Cardiac fibroblast (primary cell): ENCODE measurements at regions not wholly inside any gene's neighbourhood (a gene's known extent, or its start where the extent isn't known, plus 50 kb on each side); places are given as distances from the start of the nearest gene placed in this dataset.

Experiments used
- DNase-seq, 2 donors: peaks; one replicate each; pipeline versions ENCODE4 v3.0.0 to v3.0.0-alpha.2; 2010; ENCODE audit warnings: low read depth in 2 of 2
- H3K4me3 ChIP-seq, 2 donors: replicated peaks in 1 of 2; 1 replicate in 1 of 2; 2 replicates in 1 of 2; pipeline ENCODE4 v1.5.1; 2011; ENCODE audit warnings: low read depth in 2 of 2, low read length in 2 of 2, mild to moderate bottlenecking in 2 of 2, moderate library complexity in 1 of 2
- CTCF ChIP-seq: IDR thresholded peaks from one replicate; pipeline ENCODE4 v1.5.1; 2011; ENCODE audit warnings: low read depth, mild to moderate bottlenecking, low read length, inconsistent platforms

DNA sequence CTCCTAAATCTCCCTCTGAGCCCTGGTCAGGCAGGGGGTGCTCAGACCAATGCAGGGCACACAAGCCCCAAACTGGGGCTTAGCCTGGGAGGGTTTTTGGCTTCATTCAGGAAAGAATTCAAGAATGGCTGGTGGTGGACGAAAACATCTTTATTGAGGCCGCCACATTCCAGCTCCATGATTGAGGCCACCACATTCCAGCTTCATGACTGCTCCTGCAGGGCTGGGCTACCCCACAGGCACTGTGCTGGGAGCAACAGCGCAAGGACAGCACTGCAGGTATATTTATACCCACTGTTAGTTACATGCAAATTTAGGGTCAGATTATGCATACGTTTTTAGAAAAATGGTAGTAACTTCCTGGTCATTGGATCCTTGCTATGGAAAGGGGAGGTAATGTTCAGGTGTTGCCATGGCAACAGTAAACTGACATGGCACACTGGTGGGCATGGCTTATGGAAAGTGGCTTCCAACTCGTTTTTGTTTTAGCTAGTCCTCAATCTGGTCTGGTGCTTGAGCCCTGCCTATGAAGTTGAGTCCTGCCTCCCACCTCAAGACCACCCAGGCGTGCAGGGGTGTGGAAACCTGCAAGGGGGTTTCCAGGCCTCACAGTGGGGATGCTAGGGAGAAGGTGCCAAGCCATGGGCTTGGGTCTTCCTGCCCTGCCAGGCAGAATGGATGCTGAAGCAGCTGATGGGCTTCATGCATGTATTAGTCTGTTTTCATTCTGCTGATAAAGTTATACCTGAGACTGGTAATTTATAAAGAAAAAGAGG is 348.7 kb upstream of the AJAP1 start:
- DNase-seq: no peak
- no peak for TF ChIP-seq CTCF
- H3K4me3 ChIP-seq: no peak overlapping the region

- no peak overlapping the region for H3K4me3 ChIP-seq
- no peak for DNase-seq
- no peak for TF ChIP-seq CTCF
Observed at GRCh38 chr1:4306559-4307467, 347.6 kb upstream of the AJAP1 start.

GRCh38 chr1:4307468-4307845 is 347.0 kb upstream of the AJAP1 start:
- no peak overlapping the region for H3K4me3 ChIP-seq
- no peak for TF ChIP-seq CTCF
- no peak for DNase-seq

- no peak for TF ChIP-seq CTCF
- DNase-seq: no peak
- H3K4me3 ChIP-seq: no peak overlapping the region
Observed at GRCh38 chr1:4307911-4308545, 346.4 kb upstream of the AJAP1 start.

DNA sequence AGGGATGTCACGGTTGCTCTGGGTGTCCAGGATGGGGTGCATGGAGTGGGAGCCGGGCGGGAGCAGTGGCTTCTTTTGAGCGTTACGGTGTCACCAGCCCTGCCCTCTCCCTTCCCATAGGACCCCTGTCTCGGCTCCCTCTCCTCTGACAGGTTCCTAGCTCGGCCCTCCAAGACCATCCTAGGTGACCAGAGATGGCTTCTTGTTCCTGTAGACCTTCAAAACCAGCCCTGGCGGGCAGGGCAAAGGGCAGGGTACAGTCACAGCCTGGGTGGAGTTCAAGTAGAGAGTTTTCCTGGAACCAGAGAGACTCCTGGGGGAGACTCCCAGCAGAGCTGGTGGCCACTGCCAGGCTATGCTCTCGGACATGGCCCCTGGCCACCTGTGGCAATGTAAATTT is 345.6 kb upstream of the AJAP1 start:
- no peak for DNase-seq
- TF ChIP-seq CTCF: no peak
- H3K4me3 ChIP-seq: no peak overlapping the region

DNA sequence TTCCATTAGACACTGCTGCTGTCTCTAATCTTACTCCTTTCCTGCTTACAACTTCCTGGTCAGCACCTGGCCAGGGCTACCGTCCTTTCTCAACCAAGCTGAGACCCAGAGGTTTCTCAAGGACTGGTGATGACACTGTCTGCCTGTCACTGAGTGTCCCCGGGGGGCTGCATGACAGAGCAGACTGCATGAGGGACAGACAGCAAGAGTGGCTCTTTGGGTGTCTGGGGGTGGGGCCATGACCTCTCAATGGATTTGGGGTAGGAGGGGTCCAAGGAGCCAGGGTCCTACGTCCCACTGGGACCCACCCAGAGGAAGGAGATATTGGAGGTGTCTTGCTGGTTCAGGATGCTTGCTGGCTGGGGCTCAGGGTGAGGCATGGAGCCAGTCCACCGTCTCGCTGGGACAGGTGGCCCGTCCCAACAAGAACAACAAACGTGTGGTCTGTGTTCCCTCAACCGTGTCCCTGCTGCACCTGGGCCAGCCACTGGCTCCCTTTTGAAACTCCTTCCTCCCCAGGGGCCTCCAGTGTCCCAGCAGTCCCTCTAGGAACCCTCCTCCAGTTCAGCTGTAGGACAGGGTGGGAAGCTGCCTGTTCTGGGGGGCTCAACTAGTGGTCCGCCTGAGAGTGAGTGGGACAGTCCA is 344.6 kb upstream of the AJAP1 start:
- no peak overlapping the region for H3K4me3 ChIP-seq
- TF ChIP-seq CTCF: no peak
- no peak for DNase-seq
